HG02981 (cell line): ENCODE measurements at regions not wholly inside any gene's neighbourhood (a gene's known extent, or its start where the extent isn't known, plus 50 kb on each side); places are given as distances from the start of the nearest gene placed in this dataset.
"Not testable (repeated sequence)": the region's sequence is repeated elsewhere in the genome, so short reads cannot be mapped to it uniquely, and the experiment has no call there.

Source experiments
- ATAC-seq: cut with Tn5 transposase; IDR thresholded peaks from one replicate; pipeline ENCODE4 v1.9.1; 2021; ENCODE audit warnings: mild to moderate bottlenecking, moderate library complexity; ENCODE audit not compliant: unreplicated experiment

- ATAC-seq = no peak
These were observed 221.4 kb downstream of the TLE3 start for GRCh38 chr15:69876064-69876940.

- ATAC-seq = not testable (repeated sequence)
These were observed 217.8 kb downstream of the TLE3 start for GRCh38 chr15:69879963-69880362.

- ATAC-seq = no peak
These were observed 217.0 kb downstream of the TLE3 start for GRCh38 chr15:69880571-69881301.

GRCh38 chr15:69881302-69881670 lies 216.4 kb downstream of the TLE3 start:
- no peak for ATAC-seq

GRCh38 chr15:69881766-69882165 lies 216.0 kb downstream of the TLE3 start:
- no peak for ATAC-seq

DNA sequence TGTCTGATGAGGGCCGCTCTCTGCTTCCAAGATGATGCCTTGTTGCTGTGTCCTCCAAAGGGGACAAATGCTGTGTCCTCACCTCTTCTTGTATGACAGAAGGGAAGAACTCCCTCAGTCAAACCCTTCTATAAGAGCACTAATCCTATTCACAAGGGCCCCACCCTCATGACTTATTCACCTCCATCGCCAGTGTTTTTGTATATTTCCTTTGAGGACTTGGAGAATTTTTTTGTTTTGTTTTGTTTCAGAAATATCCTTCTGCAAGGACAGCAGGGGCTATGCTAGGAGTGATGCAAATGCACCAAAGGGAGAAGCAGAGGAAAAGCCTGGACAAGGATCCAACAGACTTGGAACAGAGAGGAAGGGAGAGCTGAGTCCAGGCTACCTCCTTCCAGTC lies 214.4 kb downstream of the TLE3 start:
- no peak for ATAC-seq

GRCh38 chr15:69885173-69885955 lies 212.4 kb downstream of the TLE3 start:
- ATAC-seq = no peak

- no peak for ATAC-seq
These were observed 210.7 kb downstream of the TLE3 start for GRCh38 chr15:69887009-69887408.

GRCh38 chr15:69887553-69887952 lies 210.2 kb downstream of the TLE3 start:
- ATAC-seq = no peak

DNA sequence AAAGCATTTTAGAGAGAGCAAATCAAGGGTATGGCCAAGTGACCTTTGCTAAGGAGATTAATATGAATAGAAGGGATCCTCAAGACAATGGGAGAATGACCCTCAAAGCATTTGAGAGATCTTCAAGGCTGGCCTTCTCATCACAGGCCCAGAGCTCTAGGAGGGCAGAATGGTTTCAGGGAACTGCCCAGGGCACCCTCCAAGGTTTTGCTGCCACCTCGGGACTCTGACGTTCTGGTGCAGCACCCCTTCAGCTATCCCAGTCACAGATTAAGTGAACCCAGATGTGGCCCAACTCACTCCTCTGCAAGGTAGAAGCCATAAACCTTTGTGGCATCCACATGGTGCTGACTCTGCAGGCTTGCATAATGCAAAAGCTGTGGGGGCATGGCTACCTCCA lies 209.3 kb downstream of the TLE3 start:
- no peak for ATAC-seq

GRCh38 chr15:69891070-69891536 lies 206.6 kb downstream of the TLE3 start:
- no peak for ATAC-seq

GRCh38 chr15:69891606-69892005 lies 206.1 kb downstream of the TLE3 start:
- no peak for ATAC-seq

DNA sequence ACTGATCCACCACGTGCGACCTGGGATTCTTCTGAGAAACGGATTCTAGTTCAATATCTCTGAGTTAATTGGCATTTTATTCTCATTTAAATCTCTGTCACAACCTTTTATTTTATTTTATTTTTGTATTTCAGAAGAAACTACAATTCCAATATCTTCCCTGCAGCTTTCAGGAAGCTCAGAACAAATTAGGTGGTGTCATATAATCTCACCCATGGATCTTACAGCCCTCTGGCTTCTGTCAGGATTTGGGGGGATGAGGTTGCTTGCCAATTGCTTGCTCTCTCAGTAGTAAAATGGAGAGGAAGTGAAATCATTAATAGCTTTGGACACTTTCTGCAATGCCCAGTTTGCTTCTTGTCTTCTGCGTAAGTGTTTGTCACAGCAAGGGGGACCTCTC lies 205.4 kb downstream of the TLE3 start:
- ATAC-seq = no peak

DNA sequence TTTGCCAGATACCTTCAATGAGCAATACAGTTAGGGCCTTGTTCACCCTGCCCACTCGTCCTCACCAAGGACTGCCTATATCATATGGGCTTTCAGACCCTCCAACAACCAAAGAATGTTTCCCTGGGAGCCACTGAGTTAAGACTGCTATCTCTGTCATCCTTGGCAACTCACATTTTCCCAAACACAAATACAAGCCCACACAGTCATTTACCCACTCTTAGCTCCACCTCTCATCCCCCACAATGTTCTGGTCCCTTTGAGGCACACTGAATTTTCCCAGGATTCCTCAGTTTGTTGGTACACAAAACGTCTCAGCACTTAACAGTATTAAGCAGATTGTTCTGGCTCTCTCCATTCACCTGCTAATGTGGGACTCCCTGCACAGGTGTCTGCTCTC lies 204.6 kb downstream of the TLE3 start:
- ATAC-seq = no peak

- no peak for ATAC-seq
These were observed 203.9 kb downstream of the TLE3 start for GRCh38 chr15:69893863-69894262.

GRCh38 chr15:69895202-69895601 lies 202.5 kb downstream of the TLE3 start:
- ATAC-seq = no peak

DNA sequence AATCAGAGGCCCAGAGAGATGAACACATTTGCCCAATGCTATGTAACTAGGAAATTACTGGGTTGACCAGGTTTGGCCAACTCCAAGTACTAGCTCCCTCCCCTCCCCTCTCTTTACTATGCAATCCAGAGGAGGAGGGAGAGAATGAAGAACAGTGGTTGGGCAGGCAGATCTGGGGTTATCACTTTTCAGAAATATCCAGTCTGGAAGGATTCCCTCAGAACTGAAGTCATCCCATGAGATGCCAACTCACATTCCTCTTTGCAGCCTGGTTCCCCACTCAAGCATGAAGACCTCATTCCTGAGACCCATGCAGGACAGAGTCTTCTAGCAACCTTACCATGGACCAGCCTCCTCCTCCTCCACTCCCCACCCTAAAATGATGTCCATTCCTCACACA lies 201.1 kb downstream of the TLE3 start:
- ATAC-seq = no peak

DNA sequence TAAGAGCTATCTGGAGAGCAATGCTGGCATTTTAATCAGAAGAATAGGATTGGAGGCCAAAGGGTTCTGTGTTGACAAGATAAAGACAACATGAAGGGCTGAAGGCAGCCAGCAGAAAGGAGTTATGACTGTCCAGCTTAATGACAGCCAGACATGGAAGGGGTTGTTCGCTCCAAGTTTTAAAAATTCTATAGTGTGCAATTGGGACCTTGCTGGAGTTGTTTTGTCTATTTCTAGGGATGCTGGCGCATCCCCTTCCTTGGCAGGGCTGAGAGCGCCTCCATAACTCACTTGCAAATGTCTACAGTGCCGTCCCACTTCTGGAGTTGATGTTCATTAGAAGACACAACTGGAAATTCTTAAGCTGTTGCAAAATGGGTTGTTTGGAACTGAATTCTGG lies 200.7 kb downstream of the TLE3 start:
- ATAC-seq = no peak

- ATAC-seq = no peak
These were observed 200.1 kb downstream of the TLE3 start for GRCh38 chr15:69897471-69898237.

DNA sequence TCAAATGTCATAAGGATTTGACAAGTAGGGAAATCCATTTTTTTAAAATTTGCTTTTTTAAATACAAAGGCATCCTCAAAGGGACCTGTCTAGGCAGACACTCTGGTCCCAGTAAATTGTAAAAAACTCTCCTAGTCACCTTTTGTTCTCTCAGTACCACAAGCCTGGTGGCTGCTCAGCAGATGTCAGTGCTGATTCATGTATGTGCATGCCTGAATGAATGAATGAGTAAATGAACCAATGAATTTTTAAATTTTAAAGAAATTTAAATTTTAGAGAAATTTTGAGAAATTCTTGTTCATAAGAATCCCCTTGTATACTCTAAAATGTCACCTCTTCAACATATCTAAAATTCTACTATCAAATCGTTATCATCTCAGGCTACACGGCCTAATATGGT lies 199.5 kb downstream of the TLE3 start:
- no peak for ATAC-seq
